ENCODE measurements at regions not wholly inside any gene's neighbourhood (a gene's known extent, or its start where the extent isn't known, plus 50 kb on each side); places are given as distances from the start of the nearest gene placed in this dataset.

- no peak for DNase-seq
Measured at GRCh38 chr6:105504706-105505105, 101.8 kb upstream of the PREP start.

GRCh38 chr6:105503641-105504040, 100.8 kb upstream of the PREP start:
- DNase-seq, result no peak

GRCh38 chr6:105501826-105502344, 99.0 kb upstream of the PREP start:
- no peak for DNase-seq

GRCh38 chr6:105501246-105501645, 98.4 kb upstream of the PREP start:
- DNase-seq, result no peak

- DNase-seq, result no peak
Measured at GRCh38 chr6:105500693-105501092, 97.8 kb upstream of the PREP start.

- no peak for DNase-seq
Measured at GRCh38 chr6:105499931-105500330, 97.0 kb upstream of the PREP start.

- no peak for DNase-seq
Measured at GRCh38 chr6:105499136-105499870, 96.4 kb upstream of the PREP start.

GRCh38 chr6:105497549-105497948, 94.7 kb upstream of the PREP start:
- no peak for DNase-seq

GRCh38 chr6:105495515-105495914, 92.6 kb upstream of the PREP start:
- DNase-seq, result no peak

GRCh38 chr6:105494688-105495087, 91.8 kb upstream of the PREP start:
- no peak for DNase-seq

- DNase-seq, result no peak
Measured at GRCh38 chr6:105493736-105494135, 90.9 kb upstream of the PREP start.

GRCh38 chr6:105492706-105493673, 90.1 kb upstream of the PREP start:
- no peak for DNase-seq

- no peak for DNase-seq
Measured at GRCh38 chr6:105489216-105489530, 86.3 kb upstream of the PREP start.

GRCh38 chr6:105488516-105489215, 85.8 kb upstream of the PREP start:
- no peak for DNase-seq

- DNase-seq, result no peak
Measured at GRCh38 chr6:105487040-105487790, 84.3 kb upstream of the PREP start.

GRCh38 chr6:105485456-105485855, 82.6 kb upstream of the PREP start:
- DNase-seq, result no peak

- DNase-seq, result peak; percentile 38
Measured at GRCh38 chr6:105484238-105485161, 81.6 kb upstream of the PREP start.

GRCh38 chr6:105483492-105483891, 80.6 kb upstream of the PREP start:
- no peak for DNase-seq

- DNase-seq, result no peak
Measured at GRCh38 chr6:105482921-105483320, 80.0 kb upstream of the PREP start.

- DNase-seq, result peak; percentile 8
Measured at GRCh38 chr6:105482227-105482844, 79.5 kb upstream of the PREP start.

- no peak for DNase-seq
Measured at GRCh38 chr6:105476978-105477377, 74.1 kb upstream of the PREP start.

All from NCI-H1105 (cell line).